ENCODE measurements at regions not wholly inside any gene's neighbourhood (a gene's known extent, or its start where the extent isn't known, plus 50 kb on each side); places are given as distances from the start of the nearest gene placed in this dataset.

GRCh38 chr14:66120402-66120801 is 365.8 kb upstream of the CCDC196 start:
- TF ChIP-seq POLR2A (IDR thresholded peaks at IDR 0.05) (no peak), EP300 (IDR thresholded peaks at IDR 0.05) (no peak), POLR2AphosphoS5 (IDR thresholded peaks at IDR 0.05) (no peak)
- TF ChIP-seq, protein P1, sequence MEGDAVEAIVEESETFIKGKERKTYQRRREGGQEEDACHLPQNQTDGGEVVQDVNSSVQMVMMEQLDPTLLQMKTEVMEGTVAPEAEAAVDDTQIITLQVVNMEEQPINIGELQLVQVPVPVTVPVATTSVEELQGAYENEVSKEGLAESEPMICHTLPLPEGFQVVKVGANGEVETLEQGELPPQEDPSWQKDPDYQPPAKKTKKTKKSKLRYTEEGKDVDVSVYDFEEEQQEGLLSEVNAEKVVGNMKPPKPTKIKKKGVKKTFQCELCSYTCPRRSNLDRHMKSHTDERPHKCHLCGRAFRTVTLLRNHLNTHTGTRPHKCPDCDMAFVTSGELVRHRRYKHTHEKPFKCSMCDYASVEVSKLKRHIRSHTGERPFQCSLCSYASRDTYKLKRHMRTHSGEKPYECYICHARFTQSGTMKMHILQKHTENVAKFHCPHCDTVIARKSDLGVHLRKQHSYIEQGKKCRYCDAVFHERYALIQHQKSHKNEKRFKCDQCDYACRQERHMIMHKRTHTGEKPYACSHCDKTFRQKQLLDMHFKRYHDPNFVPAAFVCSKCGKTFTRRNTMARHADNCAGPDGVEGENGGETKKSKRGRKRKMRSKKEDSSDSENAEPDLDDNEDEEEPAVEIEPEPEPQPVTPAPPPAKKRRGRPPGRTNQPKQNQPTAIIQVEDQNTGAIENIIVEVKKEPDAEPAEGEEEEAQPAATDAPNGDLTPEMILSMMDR (IDR thresholded peaks at IDR 0.05), result no peak
- no peak overlapping the region for H3K4me3 ChIP-seq
- no peak overlapping the region for H3K27ac ChIP-seq
- ATAC-seq, result no peak
- H3K4me1 ChIP-seq, result no peaks in the 10 kb centered on the region
- H3K27me3 ChIP-seq, result no peaks in the 10 kb centered on the region
- no peaks in the 10 kb centered on the region for H3K9me3 ChIP-seq
- 77 to 94% methylated on average over 2 to 3 of the region's 3 CpGs for WGBS, 2 donors (ENCODE audit: low coverage in 1 of 2)
- H3K36me3 ChIP-seq, result no peaks in the 10 kb centered on the region

- no peaks in the 10 kb centered on the region for H3K4me1 ChIP-seq
- no peak overlapping the region for H3K4me3 ChIP-seq
- H3K27ac ChIP-seq, result no peak overlapping the region
- no peaks in the 10 kb centered on the region for H3K9me3 ChIP-seq
- no peaks in the 10 kb centered on the region for H3K27me3 ChIP-seq
- no peaks in the 10 kb centered on the region for H3K36me3 ChIP-seq
- 81 to 95% methylated on average over 3 of the region's 3 CpGs for WGBS, 2 donors (ENCODE audit: low coverage in 1 of 2)
- TF ChIP-seq POLR2A (IDR thresholded peaks at IDR 0.05) (no peak), POLR2AphosphoS5 (IDR thresholded peaks at IDR 0.05) (no peak), EP300 (IDR thresholded peaks at IDR 0.05) (no peak)
- TF ChIP-seq, protein P1 (IDR thresholded peaks at IDR 0.05), result no peak
- ATAC-seq, result no peak
Observed at GRCh38 chr14:66121859-66122258, 364.3 kb upstream of the CCDC196 start.

DNA sequence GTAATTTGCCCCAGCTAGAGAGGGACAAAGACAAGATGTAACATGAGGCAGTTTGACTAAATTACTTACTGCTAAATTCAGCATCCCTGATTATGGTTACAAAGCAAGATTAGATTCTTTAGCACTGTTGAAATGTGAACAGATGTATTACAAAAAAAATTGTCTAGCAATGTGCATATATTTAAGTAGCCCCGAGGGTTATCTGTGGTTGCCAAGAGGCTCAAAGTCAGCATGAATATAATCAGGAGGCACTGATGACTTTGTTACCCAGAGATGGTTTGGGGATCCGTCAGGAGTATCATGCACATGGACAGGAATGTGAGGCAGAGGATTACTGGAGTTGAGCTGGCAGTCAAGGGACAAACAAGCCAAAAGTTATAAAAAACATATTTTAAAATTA is 356.9 kb upstream of the CCDC196 start:
- no peak overlapping the region for H3K4me3 ChIP-seq
- ATAC-seq, result no peak
- H3K27me3 ChIP-seq, result no peaks in the 10 kb centered on the region
- H3K27ac ChIP-seq, result no peak overlapping the region
- TF ChIP-seq EP300 (IDR thresholded peaks at IDR 0.05), result no peak
- TF ChIP-seq, protein P1 (IDR thresholded peaks at IDR 0.05), result no peak
- no peak for TF ChIP-seq POLR2AphosphoS5 (IDR thresholded peaks at IDR 0.05)
- TF ChIP-seq POLR2A (IDR thresholded peaks at IDR 0.05), result no peak
- WGBS, 2 donors (ENCODE audit: low coverage in 1 of 2), result 78 to 83% methylated on average over 2 of the region's 2 CpGs
- no peaks in the 10 kb centered on the region for H3K4me1 ChIP-seq
- no peaks in the 10 kb centered on the region for H3K36me3 ChIP-seq
- no peaks in the 10 kb centered on the region for H3K9me3 ChIP-seq

DNA sequence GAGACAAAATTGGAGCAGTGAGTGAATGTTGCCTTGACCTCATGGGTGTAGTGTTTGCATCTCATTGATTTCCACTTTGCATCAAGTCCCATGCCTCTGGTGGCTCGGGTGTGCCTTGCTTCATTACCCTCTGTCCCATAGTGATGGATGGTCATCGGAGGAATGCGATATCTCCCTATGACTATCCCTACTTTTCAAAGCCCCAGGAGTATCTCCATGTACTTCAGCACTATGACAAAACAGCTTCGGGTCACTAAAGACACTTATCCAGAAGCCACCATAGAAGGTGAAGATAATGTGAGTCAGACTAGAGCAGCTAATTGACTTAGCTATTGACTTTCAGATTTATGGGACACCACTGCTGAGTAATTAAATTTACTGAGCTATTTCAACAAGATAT is 355.1 kb upstream of the CCDC196 start:
- TF ChIP-seq POLR2AphosphoS5 (IDR thresholded peaks at IDR 0.05) (no peak), POLR2A (IDR thresholded peaks at IDR 0.05) (no peak), EP300 (IDR thresholded peaks at IDR 0.05) (no peak)
- TF ChIP-seq, protein P1 (IDR thresholded peaks at IDR 0.05), result no peak
- Histone ChIP-seq H3K27me3 (no peaks in the 10 kb centered on the region), H3K9me3 (no peaks in the 10 kb centered on the region), H3K4me3 (no peak overlapping the region), H3K4me1 (peaks cover 0 to 4% (median 0%) of the 10 kb centered on the region in 3 donors), H3K36me3 (no peaks in the 10 kb centered on the region), H3K27ac (no peak overlapping the region)
- WGBS, 2 donors (ENCODE audit: low coverage in 1 of 2), result 80 to 95% methylated on average over 4 of the region's 4 CpGs
- no peak for ATAC-seq

DNA sequence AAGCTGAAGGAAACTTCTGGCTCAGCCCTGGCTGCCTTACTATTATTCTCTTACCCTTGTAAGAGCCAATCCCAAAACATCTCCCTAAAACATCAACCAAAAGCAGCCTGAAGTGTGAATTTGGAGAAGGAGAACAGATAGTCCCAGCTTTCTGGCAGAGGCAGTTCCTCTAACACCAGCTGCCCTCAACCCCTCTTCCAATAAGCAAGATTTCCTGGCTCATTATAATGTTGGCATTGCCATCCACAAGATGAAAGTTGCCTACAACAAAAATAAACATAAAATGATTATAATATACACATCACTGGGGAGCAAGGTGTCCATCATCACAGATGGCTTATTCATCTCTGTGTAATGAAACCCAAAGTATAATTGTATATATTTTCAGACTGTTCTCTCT is 352.5 kb upstream of the CCDC196 start:
- H3K9me3 ChIP-seq, result no peaks in the 10 kb centered on the region
- TF ChIP-seq POLR2AphosphoS5 (IDR thresholded peaks at IDR 0.05), result no peak
- no peak for TF ChIP-seq POLR2A (IDR thresholded peaks at IDR 0.05)
- TF ChIP-seq, protein P1 (IDR thresholded peaks at IDR 0.05), result no peak
- no peaks in the 10 kb centered on the region for H3K27me3 ChIP-seq
- peaks cover 0 to 6% (median 0%) of the 10 kb centered on the region in 3 donors for H3K4me1 ChIP-seq
- H3K4me3 ChIP-seq, result no peak overlapping the region
- ATAC-seq, result no peak
- no peak overlapping the region for H3K27ac ChIP-seq
- H3K36me3 ChIP-seq, result no peaks in the 10 kb centered on the region
